Kidney (tissue), 10 donors: ENCODE measurements at regions not wholly inside any gene's neighbourhood (a gene's known extent, or its start where the extent isn't known, plus 50 kb on each side); places are given as distances from the start of the nearest gene placed in this dataset.
"Not testable (repeated sequence)": the region's sequence is repeated elsewhere in the genome, so short reads cannot be mapped to it uniquely, and the experiment has no call there.

Experiments used
- DNase-seq, 5 donors: peaks; one replicate each; pipeline ENCODE4 v3.0.0-alpha.2; 2013 to 2020
- FAIRE-seq: peaks from 2 replicates; lab custom pipeline; 2012; peaks lifted over from hg19 to GRCh38; lab: Jason Lieb, UNC
- H3K27ac ChIP-seq, 2 donors: one replicate each; pipeline ENCODE4 v1.7.0; 2013; ENCODE audit warnings: low read depth in 2 of 2, low read length in 2 of 2, inconsistent platforms in 1 of 2
- H3K27me3 ChIP-seq: one replicate; pipeline ENCODE4 v1.7.1; 2013; ENCODE audit warnings: low read length, inconsistent platforms; ENCODE audit not compliant: control insufficient read depth, insufficient read depth
- H3K36me3 ChIP-seq, 3 donors: one replicate each; pipeline versions ENCODE4 v1.7.0 to v1.7.1; 2013; ENCODE audit warnings: low read length in 3 of 3, control low read depth in 1 of 3, inconsistent platforms in 1 of 3; ENCODE audit not compliant: insufficient read depth in 3 of 3, control insufficient read depth in 2 of 3
- H3K4me1 ChIP-seq, 3 donors: one replicate each; pipeline versions ENCODE4 v1.7.0 to v1.7.1; 2013; ENCODE audit warnings: low read length in 3 of 3, inconsistent platforms in 1 of 3, low read depth in 1 of 3; ENCODE audit not compliant: control insufficient read depth in 2 of 3, insufficient read depth in 2 of 3
- H3K4me3 ChIP-seq, 3 donors: one replicate each; pipeline versions ENCODE4 v1.7.0 to v1.8.1; 2013; ENCODE audit warnings: low read length in 3 of 3, control low read depth in 1 of 3, inconsistent platforms in 1 of 3
- H3K9ac ChIP-seq, 3 donors: one replicate each; pipeline versions ENCODE4 v1.7.0 to v1.7.1; 2013; ENCODE audit warnings: low read length in 3 of 3, control low read depth in 1 of 3, inconsistent platforms in 1 of 3
- H3K9me3 ChIP-seq, 3 donors: one replicate each; pipeline versions ENCODE4 v1.7.0 to v1.7.1; 2013; ENCODE audit warnings: low read length in 3 of 3, control low read depth in 1 of 3, inconsistent platforms in 1 of 3; ENCODE audit not compliant: control insufficient read depth in 2 of 3, insufficient read depth in 1 of 3
- intact Hi-C: fragments of 100-400 bp; cut with DNase I; formaldehyde crosslinking; loops from one replicate; pipeline ENCODE4 v1.11.1; 2022
- donor health status: control.
- donor health status: control.
- donor health status: DM: yes; HTN: yes; CAD: no.
- donor health status: Normal renal cell carcinoma (clear cell type).

DNA sequence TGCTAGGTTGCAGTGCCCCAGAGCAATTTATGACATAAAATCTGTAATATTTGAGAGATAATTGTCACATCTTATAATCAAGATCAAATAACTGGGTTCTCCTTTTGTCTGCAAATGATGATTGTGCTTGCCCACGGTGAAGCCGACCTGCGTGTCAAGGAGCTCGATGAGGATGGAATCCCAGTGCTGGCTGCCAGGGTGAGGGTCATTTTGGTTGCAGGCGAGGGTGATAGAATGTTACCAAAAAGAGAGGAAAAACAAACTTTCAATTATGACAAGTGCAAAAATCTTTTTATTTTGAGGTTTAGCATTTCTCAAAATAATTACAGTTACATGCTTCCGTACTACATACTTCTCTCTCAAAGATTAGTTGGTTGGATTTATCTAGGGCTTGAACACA lies 76.4 kb upstream of the ZNF658 start:
- H3K9ac ChIP-seq, H3K4me3 ChIP-seq, H3K36me3 ChIP-seq, H3K27me3 ChIP-seq, intact Hi-C loops, H3K4me1 ChIP-seq, FAIRE-seq, H3K9me3 ChIP-seq, H3K27ac ChIP-seq: not testable (repeated sequence)
- DNase-seq, result peak in 1 of 5 donors; percentile 59

DNA sequence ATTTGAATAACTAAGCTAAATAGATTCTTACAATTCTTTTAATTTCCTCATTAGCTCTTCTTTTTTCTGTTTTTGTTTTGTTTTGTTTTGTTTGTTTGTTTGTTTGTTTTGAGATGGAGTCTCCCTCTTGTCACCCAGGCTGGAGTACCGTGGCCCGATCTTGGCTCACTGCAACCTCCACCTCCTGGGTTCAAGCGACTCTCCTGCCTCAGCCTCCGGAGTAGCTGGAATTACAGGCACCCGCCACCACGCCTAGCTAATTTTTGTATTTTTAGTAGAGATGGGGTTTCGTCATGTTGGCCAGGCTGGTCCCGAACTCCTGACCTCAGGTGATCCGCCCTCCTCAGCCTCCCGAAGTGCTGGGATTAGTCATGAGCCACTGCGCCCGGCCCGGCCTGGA lies 70.7 kb upstream of the ZNF658 start:
- FAIRE-seq, result not testable (repeated sequence)

DNA sequence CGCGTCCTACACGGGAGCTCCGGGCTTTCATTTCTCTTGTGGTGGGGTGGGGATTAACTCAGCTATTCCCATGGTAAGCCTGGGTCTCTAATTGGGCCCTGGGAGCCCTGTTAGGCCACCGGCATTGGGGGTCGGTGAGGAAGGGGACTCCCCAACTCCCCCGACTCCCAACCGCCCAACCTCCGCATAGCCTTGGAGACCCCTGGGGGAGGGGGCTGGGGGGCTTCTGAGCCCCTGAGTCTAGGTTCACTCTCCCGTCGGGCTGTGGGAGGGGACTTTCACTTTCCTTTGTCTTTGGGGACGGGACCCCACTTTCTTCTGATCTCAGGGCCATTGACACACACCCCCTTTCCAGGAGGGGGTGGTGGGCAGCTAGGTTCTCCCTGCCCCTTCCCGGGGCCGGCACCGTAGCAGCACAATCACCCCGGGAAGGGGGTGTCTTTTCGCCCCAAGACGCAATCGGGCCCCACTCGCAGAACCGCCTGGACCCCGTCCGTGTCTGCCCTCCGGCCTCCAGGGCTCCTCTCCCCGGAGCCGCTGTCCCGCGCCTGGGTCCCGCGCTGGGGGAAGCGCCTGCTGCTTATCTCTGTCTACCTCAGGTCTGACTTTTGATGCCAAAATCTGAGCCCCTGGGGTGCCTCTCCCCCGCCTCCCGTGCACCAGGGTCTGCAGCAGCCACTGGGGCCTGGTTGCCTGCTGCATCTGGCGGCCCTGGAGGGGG lies 69.6 kb upstream of the ZNF658 start:
- not testable (repeated sequence) for H3K27me3 ChIP-seq, FAIRE-seq

More for the DNA sequence above, 70.7 kb upstream of the ZNF658 start:
- H3K27ac ChIP-seq, DNase-seq, intact Hi-C loops, H3K4me1 ChIP-seq, H3K36me3 ChIP-seq, H3K9ac ChIP-seq, H3K4me3 ChIP-seq, H3K27me3 ChIP-seq, H3K9me3 ChIP-seq: not testable (repeated sequence)

DNA sequence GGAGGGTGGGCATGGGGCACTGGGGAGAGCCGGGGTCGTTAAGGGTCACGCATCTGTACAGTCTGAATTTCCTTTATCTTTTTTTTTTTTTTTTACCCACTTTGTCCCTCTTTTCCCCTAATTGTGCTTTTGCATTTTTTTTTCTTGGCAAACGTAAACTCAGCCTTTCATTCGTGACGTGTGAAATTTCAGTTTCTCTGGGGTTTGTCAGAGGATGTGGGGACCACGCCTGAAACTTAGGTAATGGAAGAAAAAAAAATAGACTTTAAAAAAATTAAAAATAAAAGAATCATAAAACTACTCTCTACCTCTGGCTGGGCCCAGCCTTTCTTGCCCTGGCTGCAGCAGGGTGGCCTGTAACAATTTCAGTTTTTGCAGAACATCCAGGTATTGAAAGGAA lies 68.3 kb upstream of the ZNF658 start:
- DNase-seq, intact Hi-C loops, H3K9ac ChIP-seq, H3K27ac ChIP-seq, FAIRE-seq, H3K9me3 ChIP-seq, H3K4me3 ChIP-seq, H3K4me1 ChIP-seq, H3K36me3 ChIP-seq, H3K27me3 ChIP-seq: not testable (repeated sequence)

More for the DNA sequence above, 69.6 kb upstream of the ZNF658 start:
- DNase-seq, result peak in 1 of 5 donors; percentile 61
- intact Hi-C loops, H3K4me3 ChIP-seq, H3K9ac ChIP-seq, H3K4me1 ChIP-seq, H3K27ac ChIP-seq, H3K9me3 ChIP-seq, H3K36me3 ChIP-seq: not testable (repeated sequence)

DNA sequence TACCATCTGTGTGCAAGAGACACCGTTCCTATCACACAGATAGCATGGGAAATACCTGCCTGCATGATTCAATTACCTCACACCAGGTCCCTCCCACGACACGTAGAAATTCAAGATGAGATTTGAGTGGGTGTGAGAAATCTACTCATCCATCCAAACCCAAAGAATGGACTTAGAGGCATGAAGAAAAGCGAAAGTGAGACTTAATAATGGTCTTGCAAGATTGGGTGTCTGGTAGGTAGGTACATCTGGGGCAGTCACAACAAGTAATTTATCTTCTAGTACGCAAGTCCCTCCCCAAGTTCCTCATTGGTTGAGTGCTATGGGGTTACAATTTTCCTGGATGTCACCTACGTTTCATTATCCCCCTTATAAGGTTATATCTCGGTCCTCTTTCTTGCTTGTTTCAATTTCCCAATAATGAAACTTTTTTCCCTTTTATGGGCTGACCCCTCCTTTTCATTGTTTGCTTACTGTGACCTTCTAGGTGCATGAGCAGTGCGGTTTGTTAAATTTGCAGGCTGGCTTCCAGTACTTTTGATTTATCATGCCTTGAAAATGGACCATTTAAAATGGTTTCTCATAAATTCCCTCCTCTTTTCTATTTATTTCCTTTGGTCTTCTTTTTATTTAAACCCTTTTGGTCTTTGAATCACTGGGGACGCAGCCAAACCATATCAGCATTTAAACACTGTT lies 63.1 kb upstream of the ZNF658 start:
- H3K4me1 ChIP-seq, DNase-seq, H3K27ac ChIP-seq, H3K9me3 ChIP-seq, H3K27me3 ChIP-seq, H3K36me3 ChIP-seq, FAIRE-seq, H3K4me3 ChIP-seq, intact Hi-C loops, H3K9ac ChIP-seq: not testable (repeated sequence)
